T-helper 1 cell (primary cell): ENCODE measurements at regions not wholly inside any gene's neighbourhood (a gene's known extent, or its start where the extent isn't known, plus 50 kb on each side); places are given as distances from the start of the nearest gene placed in this dataset.

Source experiments
- DNase-seq, 5 donors: peaks; one replicate each; pipeline ENCODE4 v3.0.0-alpha.2; 2012 to 2020

DNA sequence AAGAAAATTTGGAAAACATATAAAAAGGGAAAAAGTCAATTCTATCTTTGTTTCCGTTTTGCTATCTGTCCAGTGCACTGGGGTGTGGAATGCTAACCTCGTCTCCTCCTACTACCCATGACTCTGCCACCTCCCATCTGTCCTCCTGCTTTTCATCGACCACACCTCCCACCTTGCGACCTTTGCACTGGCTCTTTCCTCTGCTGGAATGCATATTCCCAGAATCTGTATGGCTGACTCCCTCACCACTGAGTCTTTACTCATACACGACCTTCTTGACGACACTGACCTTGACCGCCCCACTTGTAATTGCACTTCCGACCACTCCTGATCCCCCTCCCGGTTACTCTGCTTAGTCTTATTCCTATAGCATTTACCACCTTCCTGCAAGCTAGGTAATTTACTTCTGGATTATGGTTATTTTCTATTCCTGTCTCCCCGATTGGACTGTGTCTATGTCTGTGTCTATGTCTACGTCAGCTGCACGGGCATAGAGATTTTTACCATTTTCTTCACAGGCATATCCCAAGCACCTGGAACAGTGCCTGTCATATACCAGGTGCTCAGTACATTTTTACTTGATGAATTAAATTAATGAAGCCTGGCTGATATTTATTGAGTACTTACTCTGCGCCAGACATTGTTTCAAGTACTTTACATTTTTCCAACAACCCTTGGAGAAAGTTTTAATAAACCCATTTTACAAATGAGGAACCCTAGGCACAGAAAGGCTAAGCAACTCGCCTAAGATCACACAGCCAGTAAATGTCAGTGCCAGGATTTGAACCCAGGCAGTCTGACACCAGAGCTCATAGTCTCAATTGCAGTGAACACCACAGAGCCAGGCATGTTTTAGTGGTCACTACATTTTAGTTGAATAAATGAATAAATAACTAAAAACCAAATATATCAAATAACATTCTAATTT, 54.0 kb upstream of the SLC22A11 start:
- no peak for DNase-seq

DNA sequence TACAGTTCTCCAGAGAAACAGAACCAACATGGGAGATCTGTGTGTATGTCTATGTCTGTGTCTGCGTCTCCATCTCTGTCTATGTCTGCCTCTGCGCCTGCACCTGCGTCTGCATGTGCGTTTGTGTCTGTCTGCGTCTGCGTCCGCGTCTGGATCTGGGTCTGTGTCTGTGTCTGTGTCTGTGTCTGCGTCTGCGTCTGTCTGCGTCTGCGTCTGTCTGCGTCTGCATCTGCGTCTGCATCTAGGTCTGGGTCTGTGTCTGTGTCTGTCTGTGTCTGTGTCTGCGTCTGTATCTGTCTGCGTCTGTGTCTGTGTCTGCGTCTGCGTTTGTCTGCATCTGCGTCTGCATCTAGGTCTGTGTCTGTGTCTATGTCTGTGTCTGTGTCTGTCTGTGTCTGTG, 53.1 kb upstream of the SLC22A11 start:
- no peak for DNase-seq

DNA sequence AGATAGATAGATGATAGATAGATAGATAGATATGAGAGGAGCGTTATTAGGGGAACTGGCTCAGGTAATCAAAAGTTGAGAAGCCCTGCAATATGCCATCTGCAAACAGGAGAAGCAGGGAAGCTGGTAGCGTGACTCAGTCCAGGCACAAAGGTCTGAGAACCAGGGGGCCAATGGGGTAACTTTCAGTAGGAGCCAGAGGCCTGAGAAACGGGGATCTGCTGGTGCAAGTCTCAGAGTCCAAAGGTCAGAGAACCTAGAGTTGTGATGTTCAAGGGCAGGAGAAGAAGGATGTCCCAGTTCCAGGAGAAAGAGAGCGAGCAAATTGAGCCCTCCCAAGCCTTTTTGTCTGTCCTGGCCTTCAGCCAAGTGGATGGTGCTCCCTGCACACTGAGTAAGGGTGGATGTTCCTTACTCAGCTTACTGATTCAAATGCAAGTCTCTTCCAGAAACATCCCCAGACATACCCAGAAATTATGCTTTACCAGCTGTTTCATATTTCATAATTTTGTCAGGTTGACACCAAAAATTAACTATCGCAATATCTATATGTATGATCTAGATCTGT, 52.5 kb upstream of the SLC22A11 start:
- no peak for DNase-seq

DNA sequence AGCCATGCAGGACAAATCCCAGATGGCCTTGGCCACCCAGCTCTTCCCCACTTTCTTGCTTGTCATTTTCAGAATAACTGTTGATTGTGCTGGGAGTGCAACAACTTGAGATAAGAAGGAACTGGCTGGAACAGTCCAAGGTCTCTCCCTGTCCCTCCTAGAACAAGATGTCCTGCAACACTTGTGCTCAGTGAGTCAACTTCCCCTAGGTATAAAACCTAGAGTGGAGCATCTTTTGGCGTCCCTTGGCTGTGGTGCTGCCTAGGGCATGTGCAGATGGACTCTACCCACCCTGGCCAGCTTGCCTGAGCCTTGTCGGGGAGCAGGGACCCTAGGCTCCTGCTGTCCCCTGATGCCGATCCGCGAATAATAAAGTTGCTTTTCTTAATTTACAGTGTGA, 50.7 kb upstream of the SLC22A11 start:
- DNase-seq: no peak
